Esophagus squamous epithelium (tissue), 5 donors: ENCODE measurements at regions not wholly inside any gene's neighbourhood (a gene's known extent, or its start where the extent isn't known, plus 50 kb on each side); places are given as distances from the start of the nearest gene placed in this dataset.

Experiments
- DNase-seq: peaks from one replicate; lab custom pipeline; 2025; lab: John Stamatoyannopoulos, UW
- H3K27ac ChIP-seq, 4 donors: fragments of 200-600 bp; sonication (generic); one replicate each; pipeline ENCODE4 v1.5.1; 2016 to 2019; ENCODE audit warnings: mild to moderate bottlenecking in 1 of 4
- H3K27me3 ChIP-seq, 4 donors: fragments of 200-600 bp; sonication (generic); 1 replicate in 3 of 4; 2 replicates in 1 of 4; pipeline versions ENCODE4 v1.5.1 to v1.6.0; 2017 to 2021; ENCODE audit warnings: antibody characterized with exemption in 1 of 4
- H3K36me3 ChIP-seq, 3 donors: fragments of 200-600 bp; sonication (generic); one replicate each; pipeline ENCODE4 v1.5.1; 2016 to 2019
- H3K4me1 ChIP-seq, 3 donors: fragments of 200-600 bp; sonication (generic); one replicate each; pipeline ENCODE4 v1.5.1; 2017 to 2019
- H3K4me3 ChIP-seq, 4 donors: fragments of 200-600 bp; sonication (generic); 1 replicate in 3 of 4; 2 replicates in 1 of 4; pipeline ENCODE4 v1.5.1; 2016 to 2019; ENCODE audit warnings: mild to moderate bottlenecking in 2 of 4, moderate library complexity in 1 of 4
- H3K9me3 ChIP-seq, 3 donors: fragments of 200-600 bp; sonication (generic); one replicate each; pipeline ENCODE4 v1.5.1; 2016 to 2019
- POLR2A ChIP-seq, 4 donors: fragments of 450-650 bp; IDR thresholded peaks; one replicate each; pipeline ENCODE4 v1.6.1; 2017; ENCODE audit warnings: antibody characterized with exemption in 4 of 4, mild to moderate bottlenecking in 4 of 4, moderate library complexity in 3 of 4
- WGBS, 2 donors: methylation state at CpG; one replicate each; pipeline ENCODE4 v1.1.5; 2018; 5-methylcytosine and 5-hydroxymethylcytosine counted together
- intact Hi-C: fragments of 100-400 bp; cut with DNase I; formaldehyde crosslinking; loops from one replicate; pipeline ENCODE4 v1.15.0; 2022
- TF ChIP-seq, protein P1 (sequence below), 6 experiments: fragments of 450-650 bp in 4 of 6; fragments of 200-600 bp in 2 of 6; sonication (generic) in 2 of 6; IDR thresholded peaks; one replicate each; pipeline ENCODE4 v1.5.1; 2016 to 2019; ENCODE audit warnings: antibody characterized with exemption in 6 of 6, mild to moderate bottlenecking in 4 of 6, moderate library complexity in 4 of 6
- donor health status: DM: yes; HTN: yes; CAD: no.

DNA sequence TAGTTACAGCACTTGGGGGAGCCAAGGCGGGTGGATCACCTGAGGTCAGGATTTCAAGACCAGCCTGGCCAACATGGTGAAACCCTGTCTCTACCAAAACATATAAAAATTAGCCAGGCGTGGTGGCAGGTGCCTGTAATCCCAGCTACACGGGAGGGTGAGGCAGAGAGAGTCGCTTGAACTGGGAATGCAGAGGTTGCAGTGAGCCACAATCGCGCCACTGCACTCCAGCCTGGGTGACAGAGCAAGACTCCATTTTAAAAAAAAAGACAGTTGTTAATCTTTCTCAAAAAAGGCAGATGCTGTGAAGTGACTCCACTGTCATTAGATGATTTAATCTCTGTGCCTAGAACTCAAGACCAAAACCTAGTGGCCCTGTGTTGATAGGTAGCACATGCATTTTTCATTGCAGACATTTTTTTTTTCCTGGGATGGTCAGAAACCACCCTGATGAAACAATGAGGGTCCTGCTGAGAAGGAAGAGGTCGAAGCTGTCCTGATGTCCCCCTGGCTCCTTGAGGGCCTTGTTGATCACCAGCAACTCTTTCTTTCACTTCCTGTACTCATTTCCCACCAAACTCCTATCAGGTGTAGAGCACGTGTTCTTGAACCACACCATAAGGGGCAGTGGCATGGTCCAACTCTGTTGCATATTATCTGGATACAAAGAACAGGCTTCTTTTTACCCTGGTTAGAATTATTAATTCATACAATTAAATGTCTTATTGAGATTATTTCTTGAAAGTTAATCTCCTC lies 382.2 kb downstream of the ICE1 start:
- Histone ChIP-seq H3K36me3 (no peaks in the 10 kb centered on the region), H3K4me3 (no peak overlapping the region), H3K27ac (no peak overlapping the region), H3K4me1 (no peaks in the 10 kb centered on the region), H3K9me3 (no peaks in the 10 kb centered on the region), H3K27me3 (no peaks in the 10 kb centered on the region)
- WGBS, 2 donors: 75 to 86% methylated on average over 7 to 8 of the region's 8 CpGs
- no peak for DNase-seq
- intact Hi-C loops: no loop called here
- TF ChIP-seq POLR2A (IDR thresholded peaks at IDR 0.05): no peak
- TF ChIP-seq, protein P1, sequence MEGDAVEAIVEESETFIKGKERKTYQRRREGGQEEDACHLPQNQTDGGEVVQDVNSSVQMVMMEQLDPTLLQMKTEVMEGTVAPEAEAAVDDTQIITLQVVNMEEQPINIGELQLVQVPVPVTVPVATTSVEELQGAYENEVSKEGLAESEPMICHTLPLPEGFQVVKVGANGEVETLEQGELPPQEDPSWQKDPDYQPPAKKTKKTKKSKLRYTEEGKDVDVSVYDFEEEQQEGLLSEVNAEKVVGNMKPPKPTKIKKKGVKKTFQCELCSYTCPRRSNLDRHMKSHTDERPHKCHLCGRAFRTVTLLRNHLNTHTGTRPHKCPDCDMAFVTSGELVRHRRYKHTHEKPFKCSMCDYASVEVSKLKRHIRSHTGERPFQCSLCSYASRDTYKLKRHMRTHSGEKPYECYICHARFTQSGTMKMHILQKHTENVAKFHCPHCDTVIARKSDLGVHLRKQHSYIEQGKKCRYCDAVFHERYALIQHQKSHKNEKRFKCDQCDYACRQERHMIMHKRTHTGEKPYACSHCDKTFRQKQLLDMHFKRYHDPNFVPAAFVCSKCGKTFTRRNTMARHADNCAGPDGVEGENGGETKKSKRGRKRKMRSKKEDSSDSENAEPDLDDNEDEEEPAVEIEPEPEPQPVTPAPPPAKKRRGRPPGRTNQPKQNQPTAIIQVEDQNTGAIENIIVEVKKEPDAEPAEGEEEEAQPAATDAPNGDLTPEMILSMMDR (IDR thresholded peaks at IDR 0.05): no peak

- no peaks in the 10 kb centered on the region for H3K36me3 ChIP-seq
Measured at GRCh38 chr5:5800801-5801761, 378.6 kb downstream of the ICE1 start.

GRCh38 chr5:5799826-5800225 lies 377.3 kb downstream of the ICE1 start:
- intact Hi-C loops: no loop called here
- Histone ChIP-seq H3K27ac (no peak overlapping the region), H3K27me3 (no peaks in the 10 kb centered on the region), H3K36me3 (no peaks in the 10 kb centered on the region), H3K4me1 (no peaks in the 10 kb centered on the region), H3K9me3 (no peaks in the 10 kb centered on the region), H3K4me3 (no peak overlapping the region)
- no peak for DNase-seq
- TF ChIP-seq, protein P1 (IDR thresholded peaks at IDR 0.05): no peak
- no peak for TF ChIP-seq POLR2A (IDR thresholded peaks at IDR 0.05)
- 71% methylated on average over 3 of the region's 3 CpGs for WGBS, 2 donors

More at GRCh38 chr5:5800801-5801761, 378.6 kb downstream of the ICE1 start:
- no peaks in the 10 kb centered on the region for H3K27me3 ChIP-seq
- no peaks in the 10 kb centered on the region for H3K9me3 ChIP-seq
- 66 to 77% methylated on average over 5 to 8 of the region's 11 CpGs for WGBS, 2 donors
- no peak for TF ChIP-seq POLR2A (IDR thresholded peaks at IDR 0.05)
- TF ChIP-seq, protein P1 (IDR thresholded peaks at IDR 0.05): no peak
- no peak overlapping the region for H3K27ac ChIP-seq
- no peak overlapping the region for H3K4me3 ChIP-seq
- DNase-seq: no peak
- intact Hi-C loops: no loop called here
- no peaks in the 10 kb centered on the region for H3K4me1 ChIP-seq

DNA sequence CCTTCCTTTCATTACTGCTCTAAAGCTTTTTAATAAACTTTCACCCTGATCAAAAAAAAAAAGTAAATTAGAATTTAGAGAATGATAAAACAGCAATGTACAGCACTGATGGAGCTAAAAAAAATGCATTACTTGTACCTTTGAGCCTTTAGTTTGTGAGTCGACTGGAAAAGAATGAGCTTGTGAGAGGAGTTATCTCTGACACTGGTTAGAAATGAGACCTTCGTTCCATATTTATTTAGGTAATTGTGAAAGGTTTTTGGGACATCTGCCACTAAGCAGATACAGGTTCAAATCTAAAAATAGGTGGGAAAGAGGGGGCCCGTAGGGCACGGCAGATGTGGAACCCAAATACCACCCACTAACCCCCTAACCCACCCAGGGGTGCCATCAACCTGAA lies 376.8 kb downstream of the ICE1 start:
- Histone ChIP-seq H3K4me3 (no peak overlapping the region), H3K27me3 (no peaks in the 10 kb centered on the region), H3K9me3 (no peaks in the 10 kb centered on the region), H3K36me3 (no peaks in the 10 kb centered on the region), H3K27ac (no peak overlapping the region), H3K4me1 (no peaks in the 10 kb centered on the region)
- TF ChIP-seq POLR2A (IDR thresholded peaks at IDR 0.05): no peak
- TF ChIP-seq, protein P1 (IDR thresholded peaks at IDR 0.05): no peak
- WGBS, 2 donors: 70 to 82% methylated on average over 3 to 4 of the region's 4 CpGs
- DNase-seq: no peak
- intact Hi-C loops: no loop called here

GRCh38 chr5:5798462-5798861 lies 376.0 kb downstream of the ICE1 start:
- H3K9me3 ChIP-seq: no peaks in the 10 kb centered on the region
- H3K27ac ChIP-seq: no peak overlapping the region
- H3K4me1 ChIP-seq: no peaks in the 10 kb centered on the region
- 32 to 43% methylated on average over 4 of the region's 4 CpGs for WGBS, 2 donors
- no peak overlapping the region for H3K4me3 ChIP-seq
- intact Hi-C loops: no loop called here
- no peak for TF ChIP-seq POLR2A (IDR thresholded peaks at IDR 0.05)
- TF ChIP-seq, protein P1 (IDR thresholded peaks at IDR 0.05): no peak
- no peaks in the 10 kb centered on the region for H3K36me3 ChIP-seq
- no peak for DNase-seq
- no peaks in the 10 kb centered on the region for H3K27me3 ChIP-seq
